Endothelial cell (in vitro differentiated cells): ENCODE measurements at regions not wholly inside any gene's neighbourhood (a gene's known extent, or its start where the extent isn't known, plus 50 kb on each side); places are given as distances from the start of the nearest gene placed in this dataset.

Source experiments
- DNase-seq: peaks from one replicate; pipeline ENCODE4 v3.0.0; 2021; ENCODE audit warnings: low spot score
- H3K27ac Mint-ChIP-seq: one replicate; pipeline ENCODE4 v1.8.0; 2021; ENCODE audit warnings: mixed read lengths, inconsistent platforms; ENCODE audit not compliant: unreplicated experiment
- H3K27me3 Mint-ChIP-seq: one replicate; pipeline ENCODE4 v1.8.0; 2021; ENCODE audit warnings: mild to moderate bottlenecking, moderate library complexity, mixed read lengths, inconsistent platforms; ENCODE audit not compliant: unreplicated experiment
- H3K36me3 Mint-ChIP-seq: one replicate; pipeline ENCODE4 v1.8.0; 2021; ENCODE audit warnings: mild to moderate bottlenecking, low read depth, mixed read lengths, inconsistent platforms; ENCODE audit not compliant: unreplicated experiment
- H3K4me1 Mint-ChIP-seq: one replicate; pipeline ENCODE4 v1.8.0; 2021; ENCODE audit warnings: mild to moderate bottlenecking, mixed read lengths, inconsistent platforms; ENCODE audit not compliant: unreplicated experiment
- H3K4me3 Mint-ChIP-seq: one replicate; pipeline ENCODE4 v1.8.0; 2021; ENCODE audit warnings: mild to moderate bottlenecking, mixed read lengths, inconsistent platforms; ENCODE audit not compliant: unreplicated experiment
- H3K9me3 Mint-ChIP-seq: one replicate; pipeline ENCODE4 v1.8.0; 2021; ENCODE audit warnings: mixed read lengths, inconsistent platforms; ENCODE audit not compliant: unreplicated experiment
- TF ChIP-seq, protein P1 (sequence below): fragments of 200-600 bp; sonication (generic); IDR thresholded peaks from one replicate; pipeline ENCODE4 v1.5.0; 2021; ENCODE audit warnings: antibody characterized with exemption; ENCODE audit not compliant: unreplicated experiment

GRCh38 chr11:115065830-115066664, 387.7 kb downstream of the NXPE2 start:
- TF ChIP-seq, protein P1, sequence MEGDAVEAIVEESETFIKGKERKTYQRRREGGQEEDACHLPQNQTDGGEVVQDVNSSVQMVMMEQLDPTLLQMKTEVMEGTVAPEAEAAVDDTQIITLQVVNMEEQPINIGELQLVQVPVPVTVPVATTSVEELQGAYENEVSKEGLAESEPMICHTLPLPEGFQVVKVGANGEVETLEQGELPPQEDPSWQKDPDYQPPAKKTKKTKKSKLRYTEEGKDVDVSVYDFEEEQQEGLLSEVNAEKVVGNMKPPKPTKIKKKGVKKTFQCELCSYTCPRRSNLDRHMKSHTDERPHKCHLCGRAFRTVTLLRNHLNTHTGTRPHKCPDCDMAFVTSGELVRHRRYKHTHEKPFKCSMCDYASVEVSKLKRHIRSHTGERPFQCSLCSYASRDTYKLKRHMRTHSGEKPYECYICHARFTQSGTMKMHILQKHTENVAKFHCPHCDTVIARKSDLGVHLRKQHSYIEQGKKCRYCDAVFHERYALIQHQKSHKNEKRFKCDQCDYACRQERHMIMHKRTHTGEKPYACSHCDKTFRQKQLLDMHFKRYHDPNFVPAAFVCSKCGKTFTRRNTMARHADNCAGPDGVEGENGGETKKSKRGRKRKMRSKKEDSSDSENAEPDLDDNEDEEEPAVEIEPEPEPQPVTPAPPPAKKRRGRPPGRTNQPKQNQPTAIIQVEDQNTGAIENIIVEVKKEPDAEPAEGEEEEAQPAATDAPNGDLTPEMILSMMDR = no peak
- Mint-ChIP-seq H3K36me3 (no peaks in the 10 kb centered on the region), H3K4me3 (no peak overlapping the region), H3K27ac (no peak overlapping the region), H3K4me1 (peaks cover 3% of the 10 kb centered on the region), H3K9me3 (no peaks in the 10 kb centered on the region), H3K27me3 (peaks cover 7% of the 10 kb centered on the region)
- no peak for DNase-seq

- peaks cover 3% of the 10 kb centered on the region for H3K36me3 Mint-ChIP-seq
- no peaks in the 10 kb centered on the region for H3K4me1 Mint-ChIP-seq
- no peaks in the 10 kb centered on the region for H3K9me3 Mint-ChIP-seq
- TF ChIP-seq, protein P1 = no peak
- no peak overlapping the region for H3K4me3 Mint-ChIP-seq
- H3K27ac Mint-ChIP-seq = no peak overlapping the region
- no peak for DNase-seq
- H3K27me3 Mint-ChIP-seq = peaks cover 7% of the 10 kb centered on the region
Observed at GRCh38 chr11:115067471-115067870, 389.1 kb downstream of the NXPE2 start.

- TF ChIP-seq, protein P1 = no peak
- Mint-ChIP-seq H3K4me1 (no peaks in the 10 kb centered on the region), H3K4me3 (no peak overlapping the region), H3K9me3 (no peaks in the 10 kb centered on the region), H3K36me3 (peaks cover 3% of the 10 kb centered on the region), H3K27ac (no peak overlapping the region), H3K27me3 (peaks cover 7% of the 10 kb centered on the region)
- DNase-seq = no peak
Observed at GRCh38 chr11:115067900-115068530, 389.7 kb downstream of the NXPE2 start.

DNA sequence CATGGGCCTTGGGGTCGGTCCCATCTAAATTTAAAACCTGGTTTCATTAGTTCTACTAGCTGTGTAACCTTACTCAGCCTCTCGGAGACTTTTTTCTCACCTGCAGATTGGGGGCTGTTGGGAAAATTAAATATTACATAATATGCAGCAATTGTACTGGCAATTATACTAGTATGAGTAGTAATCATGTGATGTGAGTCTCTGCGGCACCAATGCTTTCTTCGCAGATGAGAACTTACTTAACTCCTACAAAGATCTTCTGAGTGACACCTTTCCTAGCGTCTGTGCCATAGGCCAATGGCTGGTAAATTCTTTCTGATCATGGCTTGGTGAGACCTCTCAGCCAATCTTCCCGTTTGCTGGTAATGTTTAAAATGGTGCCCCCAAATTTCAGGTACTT, 391.3 kb downstream of the NXPE2 start:
- H3K4me3 Mint-ChIP-seq = no peak overlapping the region
- peaks cover 5% of the 10 kb centered on the region for H3K27me3 Mint-ChIP-seq
- H3K27ac Mint-ChIP-seq = no peak overlapping the region
- H3K9me3 Mint-ChIP-seq = no peaks in the 10 kb centered on the region
- no peaks in the 10 kb centered on the region for H3K4me1 Mint-ChIP-seq
- no peak for DNase-seq
- TF ChIP-seq, protein P1 = no peak
- H3K36me3 Mint-ChIP-seq = peaks cover 3% of the 10 kb centered on the region

- H3K9me3 Mint-ChIP-seq = no peaks in the 10 kb centered on the region
- H3K4me1 Mint-ChIP-seq = no peaks in the 10 kb centered on the region
- H3K27me3 Mint-ChIP-seq = no peaks in the 10 kb centered on the region
Observed at GRCh38 chr11:115075356-115075755, 397.0 kb downstream of the NXPE2 start.

More at GRCh38 chr11:115075356-115075755, 397.0 kb downstream of the NXPE2 start:
- H3K4me3 Mint-ChIP-seq = no peak overlapping the region
- peaks cover 3% of the 10 kb centered on the region for H3K36me3 Mint-ChIP-seq
- TF ChIP-seq, protein P1 = no peak
- H3K27ac Mint-ChIP-seq = no peak overlapping the region
- no peak for DNase-seq
